GM12872 (cell line): ENCODE measurements at regions not wholly inside any gene's neighbourhood (a gene's known extent, or its start where the extent isn't known, plus 50 kb on each side); places are given as distances from the start of the nearest gene placed in this dataset.

Experiments
- TF ChIP-seq, protein P1 (sequence below): IDR thresholded peaks from 3 replicates; pipeline ENCODE4 v1.5.1; 2011; ENCODE audit warnings: low read depth, mild to moderate bottlenecking, low read length, moderate library complexity; ENCODE audit not compliant: insufficient read depth

DNA sequence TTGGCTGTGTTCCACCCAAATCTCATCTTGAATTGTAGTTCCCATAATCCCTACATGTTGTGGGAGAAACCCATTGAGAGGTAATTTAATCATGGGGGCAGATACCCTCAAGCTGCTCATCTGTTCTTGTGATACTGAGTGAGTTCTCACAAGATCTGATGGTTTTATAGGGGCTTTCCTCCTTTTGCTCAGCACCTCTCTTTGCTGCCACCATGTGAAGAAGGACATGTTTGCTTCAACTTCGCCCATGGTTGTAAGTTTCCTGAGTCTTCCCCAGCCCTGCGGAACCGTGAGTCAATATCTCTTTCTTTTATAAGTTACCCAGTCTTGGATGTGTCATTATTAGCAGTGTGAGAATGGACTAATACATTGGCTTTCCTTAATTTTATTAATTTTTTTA, 527.8 kb downstream of the MDFIC start:
- TF ChIP-seq, protein P1, sequence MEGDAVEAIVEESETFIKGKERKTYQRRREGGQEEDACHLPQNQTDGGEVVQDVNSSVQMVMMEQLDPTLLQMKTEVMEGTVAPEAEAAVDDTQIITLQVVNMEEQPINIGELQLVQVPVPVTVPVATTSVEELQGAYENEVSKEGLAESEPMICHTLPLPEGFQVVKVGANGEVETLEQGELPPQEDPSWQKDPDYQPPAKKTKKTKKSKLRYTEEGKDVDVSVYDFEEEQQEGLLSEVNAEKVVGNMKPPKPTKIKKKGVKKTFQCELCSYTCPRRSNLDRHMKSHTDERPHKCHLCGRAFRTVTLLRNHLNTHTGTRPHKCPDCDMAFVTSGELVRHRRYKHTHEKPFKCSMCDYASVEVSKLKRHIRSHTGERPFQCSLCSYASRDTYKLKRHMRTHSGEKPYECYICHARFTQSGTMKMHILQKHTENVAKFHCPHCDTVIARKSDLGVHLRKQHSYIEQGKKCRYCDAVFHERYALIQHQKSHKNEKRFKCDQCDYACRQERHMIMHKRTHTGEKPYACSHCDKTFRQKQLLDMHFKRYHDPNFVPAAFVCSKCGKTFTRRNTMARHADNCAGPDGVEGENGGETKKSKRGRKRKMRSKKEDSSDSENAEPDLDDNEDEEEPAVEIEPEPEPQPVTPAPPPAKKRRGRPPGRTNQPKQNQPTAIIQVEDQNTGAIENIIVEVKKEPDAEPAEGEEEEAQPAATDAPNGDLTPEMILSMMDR: no peak

DNA sequence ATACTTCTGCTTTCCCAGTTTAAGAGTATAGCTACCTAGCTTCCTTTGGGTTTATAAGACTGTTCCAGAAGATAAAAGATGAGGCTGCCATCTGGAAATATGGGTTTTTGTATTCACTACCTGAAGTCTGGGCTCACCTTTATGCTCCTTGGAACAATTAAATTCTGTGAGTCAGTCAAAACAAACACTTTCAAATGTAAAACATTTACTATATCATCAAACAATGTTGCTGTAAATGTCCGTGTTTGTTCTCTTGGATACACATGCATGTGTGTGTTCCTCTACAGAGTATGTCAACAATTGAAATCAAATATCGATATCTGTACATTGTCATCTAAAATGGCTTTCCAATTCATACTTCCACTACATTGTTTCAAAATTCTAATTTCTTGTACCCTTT, 525.6 kb downstream of the MDFIC start:
- TF ChIP-seq, protein P1: no peak

DNA sequence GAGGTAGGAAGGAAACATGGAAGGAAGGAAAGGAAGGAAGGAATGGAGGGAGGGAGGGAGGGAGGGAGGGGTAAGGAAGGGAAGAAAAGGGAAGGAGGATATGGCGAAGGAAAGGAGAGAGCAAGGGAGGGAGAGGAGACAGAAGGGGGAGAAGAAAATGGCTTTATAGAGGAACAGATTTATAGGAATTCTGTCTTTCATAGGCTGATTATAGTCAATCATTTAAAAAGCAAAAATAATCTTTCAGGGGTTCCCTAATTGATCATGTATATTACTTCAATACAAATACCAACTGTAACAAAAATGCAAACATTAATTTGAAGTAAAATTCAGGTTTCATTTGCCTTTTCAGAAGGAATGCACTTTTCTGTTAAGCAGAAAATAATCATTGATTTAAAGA, 519.1 kb downstream of the MDFIC start:
- TF ChIP-seq, protein P1: no peak

DNA sequence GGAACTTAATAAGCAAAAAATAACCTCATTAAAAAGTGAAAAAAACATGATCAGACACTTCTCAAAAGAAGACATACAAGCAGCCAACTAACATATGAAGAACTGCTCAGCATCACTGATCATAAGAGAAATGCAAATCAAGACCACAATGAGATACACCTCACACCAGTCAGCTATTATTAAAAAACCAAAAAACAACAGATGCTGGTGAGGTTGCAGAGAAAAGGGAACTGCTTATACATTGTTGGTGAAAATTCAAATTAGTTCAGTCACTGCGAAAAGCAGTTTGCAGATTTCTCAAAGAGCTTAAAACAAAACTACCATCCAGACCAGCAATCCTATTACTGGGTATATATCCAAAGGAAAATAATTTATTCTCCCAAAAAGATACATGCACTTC, 513.3 kb downstream of the MDFIC start:
- TF ChIP-seq, protein P1: no peak

DNA sequence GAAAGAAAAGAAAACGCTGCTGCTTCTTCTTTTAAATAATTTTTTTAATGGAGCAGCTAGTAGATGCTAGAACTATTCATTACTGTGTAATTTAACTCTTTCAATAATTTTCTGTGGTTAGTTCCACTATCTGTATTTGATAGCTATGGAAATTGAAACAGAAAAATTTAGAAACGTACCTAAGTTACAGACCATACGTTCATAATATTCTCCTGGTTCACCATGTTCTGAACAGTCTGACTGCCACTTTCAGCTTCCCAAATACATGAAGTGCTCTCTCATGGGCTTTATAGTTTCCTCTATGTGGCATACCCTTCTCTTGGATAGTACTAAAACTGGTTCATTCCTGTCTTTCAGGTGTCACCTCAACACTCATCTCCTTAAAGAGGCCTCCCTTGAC, 508.0 kb downstream of the MDFIC start:
- TF ChIP-seq, protein P1: no peak

DNA sequence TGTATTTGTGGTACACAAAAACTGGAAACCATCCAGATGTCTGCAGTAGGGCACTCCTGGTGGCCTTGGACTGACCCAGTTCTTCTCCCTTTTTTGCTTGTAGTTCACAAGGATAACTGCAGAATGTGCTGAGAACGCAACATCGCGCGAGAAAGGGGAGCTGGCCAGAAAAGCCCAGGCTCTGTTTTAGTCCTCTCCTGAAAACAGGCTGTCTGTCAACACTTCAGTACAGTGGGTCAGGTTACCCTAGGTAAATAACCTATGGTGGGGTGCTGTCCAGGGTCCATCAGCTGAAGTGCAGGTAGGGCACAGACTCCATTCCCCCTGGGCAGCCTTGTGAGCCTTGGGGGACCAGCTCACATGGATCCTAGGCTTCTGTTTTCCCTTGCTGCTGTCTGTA, 495.8 kb downstream of the MDFIC start:
- TF ChIP-seq, protein P1: no peak

DNA sequence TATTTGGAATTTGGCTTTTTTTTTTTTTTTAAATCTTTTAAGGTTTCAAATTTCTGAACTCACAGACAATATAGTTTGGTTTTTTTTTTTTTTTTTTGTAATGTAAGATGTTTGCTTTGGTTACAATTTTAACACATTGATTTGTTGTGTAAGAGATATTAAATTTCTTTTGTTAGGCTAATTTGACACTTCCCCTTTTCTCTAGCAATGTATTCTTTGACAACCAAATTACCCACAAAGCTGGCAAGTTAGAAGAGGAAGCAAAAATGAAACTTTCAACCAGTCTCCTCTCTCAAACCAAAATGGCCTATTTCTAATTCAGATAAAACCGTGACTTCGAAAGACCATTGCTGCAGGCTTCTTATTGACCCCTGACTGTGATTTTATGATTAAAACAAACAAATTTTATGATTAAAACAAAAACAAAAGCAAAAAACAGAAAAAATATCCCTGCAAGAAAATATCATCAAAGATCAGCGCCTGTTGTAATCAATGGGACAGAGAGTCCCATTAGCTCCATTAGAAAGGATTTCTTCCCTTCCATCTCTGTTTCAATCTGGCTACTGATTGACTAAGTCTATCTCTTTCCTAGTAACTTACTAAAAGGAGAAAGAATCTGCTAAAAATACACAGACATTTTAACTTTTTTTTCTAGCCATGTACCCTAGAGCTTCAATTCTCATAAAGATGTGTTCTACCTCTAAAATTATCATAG, 489.2 kb downstream of the MDFIC start:
- TF ChIP-seq, protein P1: no peak

DNA sequence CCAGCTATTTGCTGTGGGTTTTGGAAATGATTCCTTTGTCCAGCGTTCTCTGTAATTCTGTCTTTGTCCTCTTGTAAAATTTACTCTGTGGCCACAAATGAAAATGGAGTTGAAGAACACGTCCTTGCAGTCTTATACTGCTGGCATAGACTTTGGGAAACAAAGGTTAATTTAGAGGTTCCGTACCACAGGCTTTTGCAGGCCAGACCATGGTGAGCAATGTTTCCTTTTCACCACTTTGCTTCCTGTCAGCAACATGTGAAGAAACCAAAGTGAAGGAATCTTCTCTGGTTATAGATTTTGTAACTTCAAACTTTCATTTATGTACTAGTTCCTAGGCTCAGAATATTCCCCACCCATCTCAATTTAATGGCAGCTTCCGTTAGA, 488.5 kb downstream of the MDFIC start:
- TF ChIP-seq, protein P1: no peak
